ENCODE measurements at regions not wholly inside any gene's neighbourhood (a gene's known extent, or its start where the extent isn't known, plus 50 kb on each side); places are given as distances from the start of the nearest gene placed in this dataset.

DNA sequence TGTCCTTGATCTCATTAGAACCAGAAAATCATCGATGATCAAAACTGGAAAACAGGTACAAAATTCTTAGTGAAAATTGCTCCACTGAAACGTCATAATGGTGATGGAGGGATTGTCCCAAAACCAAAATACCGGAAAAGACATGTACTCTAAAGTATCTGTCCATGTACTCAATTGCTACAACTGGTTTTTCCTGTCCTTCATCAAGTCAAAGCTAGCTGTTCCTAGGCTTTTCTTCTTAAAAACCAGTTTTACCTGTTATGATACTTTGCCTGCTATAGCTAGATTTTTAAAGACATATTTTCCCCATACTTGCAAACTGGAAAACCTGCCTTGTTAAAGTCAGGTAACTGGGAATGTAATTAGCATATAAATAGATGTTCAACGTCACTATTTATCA is 50.5 kb upstream of the LRRC1 start:
- H3K79me2 ChIP-seq (ENCODE audit: control insufficient read depth, insufficient read depth, low read length): no peaks in the 10 kb centered on the region
- no peak overlapping the region for H3K9ac ChIP-seq (ENCODE audit: insufficient read depth, low read length)
- no peak overlapping the region for H3K4me3 ChIP-seq (replicated peaks in 1 of 4; ENCODE audit: control extremely low read depth in 1 of 4, insufficient read depth in 1 of 4, low read depth in 3 of 4, low read length in 4 of 4)
- H2AFZ ChIP-seq (ENCODE audit: low read length): no peak overlapping the region
- H3K4me2 ChIP-seq (ENCODE audit: extremely low read depth, insufficient read depth, low read length): no peak overlapping the region
- DNase-seq (ENCODE audit: low read depth in 2 of 2): no peak
- no peaks in the 10 kb centered on the region for H3K27me3 ChIP-seq (ENCODE audit: control insufficient read depth, insufficient read depth, low read length)
- no peak overlapping the region for H3K27ac ChIP-seq (ENCODE audit: insufficient read depth, low read length)
- TF ChIP-seq EZH2 (IDR thresholded peaks at IDR 0.05; ENCODE audit: low read length, missing control alignments) (no peak), CTCF (conservative IDR thresholded peaks at IDR 0.05 in 1 of 2, IDR thresholded peaks at IDR 0.05 in 1 of 2; ENCODE audit: low read depth in 1 of 2, low read length in 2 of 2) (no peak)
- no peaks in the 10 kb centered on the region for H4K20me1 ChIP-seq (ENCODE audit: control insufficient read depth, extremely low read depth, insufficient read depth, low read length)
- H3K4me1 ChIP-seq (ENCODE audit: control insufficient read depth, extremely low read depth, insufficient read depth, low read length): no peaks in the 10 kb centered on the region
- H3K36me3 ChIP-seq (ENCODE audit: control insufficient read depth, insufficient read depth, low read length): no peaks in the 10 kb centered on the region
- H3K9me3 ChIP-seq (ENCODE audit: control insufficient read depth, insufficient read depth, low read depth, low read length): no peaks in the 10 kb centered on the region

DNA sequence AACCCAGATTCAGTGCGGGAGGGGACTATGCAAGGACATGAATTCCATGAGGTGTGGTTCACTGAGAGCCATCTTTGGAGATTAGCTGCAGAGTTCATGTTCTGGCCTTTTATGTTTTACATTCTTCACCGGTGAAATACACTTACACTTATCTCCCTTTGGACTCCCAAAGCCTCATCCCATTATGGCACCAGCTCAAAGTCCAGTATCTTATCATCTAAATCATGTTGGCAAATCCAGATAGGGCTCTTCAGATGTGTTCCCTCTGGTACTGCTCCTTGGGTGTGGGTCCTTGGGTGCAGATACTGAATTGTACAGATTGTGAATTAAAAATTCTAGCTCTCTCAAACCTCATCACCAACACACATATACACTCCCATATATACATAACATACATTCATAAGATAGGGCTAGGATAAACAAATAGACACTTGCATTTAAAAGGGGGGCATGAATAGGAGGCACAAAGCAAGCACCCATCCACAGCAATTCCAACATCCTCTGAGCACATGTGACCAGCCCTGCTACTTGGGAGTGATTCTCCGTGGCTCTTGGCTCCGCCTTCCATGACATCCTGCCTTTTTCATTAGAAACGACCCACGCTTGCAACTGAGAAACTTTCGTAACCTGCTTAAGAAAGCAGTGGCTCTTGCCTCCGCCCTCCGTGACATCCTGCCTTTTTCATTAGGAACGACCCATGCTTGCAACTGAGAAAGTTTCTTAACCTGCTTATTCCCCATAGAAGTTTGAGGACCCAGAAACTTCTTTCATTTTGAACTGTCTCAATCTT is 53.6 kb upstream of the LRRC1 start:
- no peaks in the 10 kb centered on the region for H3K36me3 ChIP-seq (ENCODE audit: control insufficient read depth, insufficient read depth, low read length)
- no peaks in the 10 kb centered on the region for H3K4me1 ChIP-seq (ENCODE audit: control insufficient read depth, extremely low read depth, insufficient read depth, low read length)
- H3K27ac ChIP-seq (ENCODE audit: insufficient read depth, low read length): no peak overlapping the region
- no peaks in the 10 kb centered on the region for H3K27me3 ChIP-seq (ENCODE audit: control insufficient read depth, insufficient read depth, low read length)
- no peaks in the 10 kb centered on the region for H3K9me3 ChIP-seq (ENCODE audit: control insufficient read depth, insufficient read depth, low read depth, low read length)
- no peaks in the 10 kb centered on the region for H4K20me1 ChIP-seq (ENCODE audit: control insufficient read depth, extremely low read depth, insufficient read depth, low read length)
- H2AFZ ChIP-seq (ENCODE audit: low read length): peak overlapping the region; percentile 31
- TF ChIP-seq CTCF (conservative IDR thresholded peaks at IDR 0.05 in 1 of 2, IDR thresholded peaks at IDR 0.05 in 1 of 2; ENCODE audit: low read depth in 1 of 2, low read length in 2 of 2): no peak
- TF ChIP-seq EZH2 (IDR thresholded peaks at IDR 0.05; ENCODE audit: low read length, missing control alignments): no peak
- no peak for DNase-seq (ENCODE audit: low read depth in 2 of 2)
- H3K4me3 ChIP-seq (replicated peaks in 1 of 4; ENCODE audit: control extremely low read depth in 1 of 4, insufficient read depth in 1 of 4, low read depth in 3 of 4, low read length in 4 of 4): no peak overlapping the region
- H3K4me2 ChIP-seq (ENCODE audit: extremely low read depth, insufficient read depth, low read length): no peak overlapping the region
- no peak overlapping the region for H3K9ac ChIP-seq (ENCODE audit: insufficient read depth, low read length)
- H3K79me2 ChIP-seq (ENCODE audit: control insufficient read depth, insufficient read depth, low read length): no peaks in the 10 kb centered on the region

- H3K9ac ChIP-seq (ENCODE audit: insufficient read depth, low read length): no peak overlapping the region
- no peak overlapping the region for H3K4me3 ChIP-seq (replicated peaks in 1 of 4; ENCODE audit: control extremely low read depth in 1 of 4, insufficient read depth in 1 of 4, low read depth in 3 of 4, low read length in 4 of 4)
- H4K20me1 ChIP-seq (ENCODE audit: control insufficient read depth, extremely low read depth, insufficient read depth, low read length): no peaks in the 10 kb centered on the region
- no peaks in the 10 kb centered on the region for H3K79me2 ChIP-seq (ENCODE audit: control insufficient read depth, insufficient read depth, low read length)
- H3K4me1 ChIP-seq (ENCODE audit: control insufficient read depth, extremely low read depth, insufficient read depth, low read length): no peaks in the 10 kb centered on the region
- no peak overlapping the region for H3K4me2 ChIP-seq (ENCODE audit: extremely low read depth, insufficient read depth, low read length)
- no peak overlapping the region for H3K27ac ChIP-seq (ENCODE audit: insufficient read depth, low read length)
- TF ChIP-seq CTCF (conservative IDR thresholded peaks at IDR 0.05 in 1 of 2, IDR thresholded peaks at IDR 0.05 in 1 of 2; ENCODE audit: low read depth in 1 of 2, low read length in 2 of 2) (no peak), EZH2 (IDR thresholded peaks at IDR 0.05; ENCODE audit: low read length, missing control alignments) (no peak)
- H3K27me3 ChIP-seq (ENCODE audit: control insufficient read depth, insufficient read depth, low read length): no peaks in the 10 kb centered on the region
- DNase-seq (ENCODE audit: low read depth in 2 of 2): no peak
- no peaks in the 10 kb centered on the region for H3K9me3 ChIP-seq (ENCODE audit: control insufficient read depth, insufficient read depth, low read depth, low read length)
- H3K36me3 ChIP-seq (ENCODE audit: control insufficient read depth, insufficient read depth, low read length): no peaks in the 10 kb centered on the region
- H2AFZ ChIP-seq (ENCODE audit: low read length): no peak overlapping the region
Observed at GRCh38 chr6:53737746-53738145, 57.1 kb upstream of the LRRC1 start.
